Heart left ventricle (tissue), 16 donors: ENCODE measurements at regions not wholly inside any gene's neighbourhood (a gene's known extent, or its start where the extent isn't known, plus 50 kb on each side); places are given as distances from the start of the nearest gene placed in this dataset.

Experiments
- ATAC-seq, 4 donors: fragments of 200-7000 bp; cut with Tn5 transposase; one replicate each; pipeline ENCODE4 v1.9.1; 2020 to 2022; ENCODE audit warnings: moderate library complexity in 4 of 4, mild to moderate bottlenecking in 3 of 4, moderate number of reproducible peaks in 1 of 4
- DNase-seq, 5 donors: peaks; one replicate each; pipeline ENCODE4 v3.0.0-alpha.2; 2020
- H3K27ac ChIP-seq, 12 donors: fragments of 200-600 bp; sonication (generic) in 4 of 12; one replicate each; pipeline versions ENCODE4 v1.5.0 to v1.8.0; 2016 to 2022; ENCODE audit warnings: mild to moderate bottlenecking in 2 of 12
- H3K27me3 ChIP-seq, 9 donors: fragments of 200-600 bp; sonication (generic) in 2 of 9; one replicate each; pipeline versions ENCODE4 v1.5.1 to v1.8.0; 2016 to 2022; ENCODE audit warnings: mild to moderate bottlenecking in 3 of 9
- H3K36me3 ChIP-seq, 9 donors: fragments of 200-600 bp; sonication (generic) in 2 of 9; one replicate each; pipeline versions ENCODE4 v1.5.0 to v1.8.0; 2018 to 2022; ENCODE audit warnings: mild to moderate bottlenecking in 2 of 9
- H3K4me1 ChIP-seq, 12 donors: fragments of 200-600 bp; sonication (generic) in 4 of 12; one replicate each; pipeline versions ENCODE4 v1.5.0 to v1.8.0; 2016 to 2022; ENCODE audit warnings: mild to moderate bottlenecking in 3 of 12
- H3K4me3 ChIP-seq, 12 donors: fragments of 200-600 bp; sonication (generic) in 4 of 12; one replicate each; pipeline versions ENCODE4 v1.5.0 to v1.8.0; 2017 to 2022; ENCODE audit warnings: mild to moderate bottlenecking in 9 of 12, moderate library complexity in 4 of 12
- H3K9me3 ChIP-seq, 12 donors: fragments of 200-600 bp; sonication (generic) in 4 of 12; one replicate each; pipeline versions ENCODE4 v1.5.0 to v1.8.0; 2016 to 2022; ENCODE audit warnings: mild to moderate bottlenecking in 1 of 12
- POLR2A ChIP-seq, 2 donors: fragments of 450-650 bp; IDR thresholded peaks; one replicate each; pipeline ENCODE4 v1.6.1; 2017; ENCODE audit warnings: antibody characterized with exemption in 2 of 2, mild to moderate bottlenecking in 2 of 2, moderate library complexity in 2 of 2
- WGBS, 4 donors: extraction: QIAGEN DNeasy Blood & Tissue Kit in 2 of 4; methylation state at CpG; one replicate each; pipeline versions ENCODE4 v1.1.5 to v1.1.7; 2013 to 2018; 5-methylcytosine and 5-hydroxymethylcytosine counted together
- intact Hi-C, 10 donors: fragments of 100-400 bp; cut with DNase I; formaldehyde crosslinking; loops; one replicate each; pipeline versions ENCODE4 v1.11.1 to v1.14.2; 2022
- TF ChIP-seq, protein P1 (sequence below), 12 donors: fragments of 200-600 bp; sonication (generic) in 4 of 12; IDR thresholded peaks; one replicate each; pipeline versions ENCODE4 v1.5.0 to v1.8.0; 2018 to 2022; ENCODE audit warnings: antibody characterized with exemption in 12 of 12, mild to moderate bottlenecking in 5 of 12
- donor health status: ischemic (EF 13 %, LVEDD 7.1; RV severe dilation, severe dysfunction).
- donor health status: healthy with polysubstance abuse.
- donor health status: DM: no; HTN: yes; CAD: no.
- donor health status: DM: no; HTN: no; CAD: no.
- donor health status: ischemic (EF 25% LVEDD 6.9; RV normal size, moderate dysfunction).
- donor health status: ischemic (EF 25% LVEDD 5.7; RV mildly dilated, moderate dysfunction).
- donor health status: healthy.
- donor health status: DM: yes; HTN: yes; CAD: no.
- donor health status: ischemic (EF 35%, LVEDD 5.7; RV mildly dilated, moderate dysfunction).
- donor health status: nonischemic (EF 11% LVEDD 7.7; RV severe dilation, severe dysfunction).
- donor health status: DM: yes; HTN: yes; CAD: no.
- donor health status: PGD.
- donor health status: ischemic (EF 29% LVEDD 5.4; RV normal size, mild dysfunction).
- donor health status: nonischemic (EF 23%, LVEDD 6.1; RV moderate dilation, normal function).

DNA sequence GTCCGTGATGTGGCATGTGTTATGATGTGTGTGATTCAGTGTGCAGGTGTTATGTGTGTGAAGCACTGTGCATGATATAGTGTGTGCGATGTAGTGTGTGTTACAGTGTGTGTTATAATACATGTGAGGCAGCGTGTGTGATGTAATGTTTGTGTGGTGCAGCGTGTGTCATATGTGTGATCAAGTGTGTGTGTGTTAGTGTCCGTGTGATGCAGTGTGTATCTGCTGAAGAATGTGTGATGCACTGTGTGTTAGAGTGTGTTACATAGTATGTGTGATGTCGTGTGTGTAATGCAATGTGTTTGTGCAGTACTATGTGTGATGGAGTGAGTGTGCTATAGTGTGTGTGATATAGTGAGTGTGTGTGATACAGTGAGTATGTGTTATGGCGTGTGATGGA, 182.8 kb upstream of the SOX11 start:
- Histone ChIP-seq H3K4me1 (no peaks in the 10 kb centered on the region), H3K36me3 (no peaks in the 10 kb centered on the region), H3K9me3 (no peaks in the 10 kb centered on the region), H3K4me3 (no peak overlapping the region), H3K27ac (no peak overlapping the region), H3K27me3 (no peaks in the 10 kb centered on the region)
- intact Hi-C loops: no loop called here
- ATAC-seq (peak in 1 of 4 donors; percentile 20), DNase-seq (no peak)
- TF ChIP-seq, protein P1, sequence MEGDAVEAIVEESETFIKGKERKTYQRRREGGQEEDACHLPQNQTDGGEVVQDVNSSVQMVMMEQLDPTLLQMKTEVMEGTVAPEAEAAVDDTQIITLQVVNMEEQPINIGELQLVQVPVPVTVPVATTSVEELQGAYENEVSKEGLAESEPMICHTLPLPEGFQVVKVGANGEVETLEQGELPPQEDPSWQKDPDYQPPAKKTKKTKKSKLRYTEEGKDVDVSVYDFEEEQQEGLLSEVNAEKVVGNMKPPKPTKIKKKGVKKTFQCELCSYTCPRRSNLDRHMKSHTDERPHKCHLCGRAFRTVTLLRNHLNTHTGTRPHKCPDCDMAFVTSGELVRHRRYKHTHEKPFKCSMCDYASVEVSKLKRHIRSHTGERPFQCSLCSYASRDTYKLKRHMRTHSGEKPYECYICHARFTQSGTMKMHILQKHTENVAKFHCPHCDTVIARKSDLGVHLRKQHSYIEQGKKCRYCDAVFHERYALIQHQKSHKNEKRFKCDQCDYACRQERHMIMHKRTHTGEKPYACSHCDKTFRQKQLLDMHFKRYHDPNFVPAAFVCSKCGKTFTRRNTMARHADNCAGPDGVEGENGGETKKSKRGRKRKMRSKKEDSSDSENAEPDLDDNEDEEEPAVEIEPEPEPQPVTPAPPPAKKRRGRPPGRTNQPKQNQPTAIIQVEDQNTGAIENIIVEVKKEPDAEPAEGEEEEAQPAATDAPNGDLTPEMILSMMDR (IDR thresholded peaks at IDR 0.05): no peak
- TF ChIP-seq POLR2A (IDR thresholded peaks at IDR 0.05): no peak
- WGBS, 4 donors: 96 to 97% (median 97%) methylated on average over 7 of the region's 7 CpGs

DNA sequence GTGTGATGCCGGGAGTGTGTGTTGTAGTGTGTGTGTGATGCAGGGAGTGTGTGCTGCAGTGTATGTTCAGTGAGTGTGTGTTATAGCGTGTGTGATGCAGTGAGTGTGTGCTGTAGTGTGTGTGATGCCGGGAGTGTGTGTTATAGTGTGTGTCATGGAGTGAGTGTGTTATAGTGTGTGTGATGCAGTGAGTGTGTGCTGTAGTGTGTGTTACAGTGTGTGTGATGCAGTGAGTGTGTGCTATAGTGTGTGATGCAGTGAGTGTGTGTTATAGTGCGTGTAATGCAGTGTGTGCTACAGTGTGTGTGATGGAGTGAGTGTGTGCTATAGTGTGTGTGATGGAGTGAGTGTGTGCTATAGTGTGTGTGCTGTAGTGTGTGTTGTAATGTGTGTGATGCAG, 182.1 kb upstream of the SOX11 start:
- no peak overlapping the region for H3K4me3 ChIP-seq
- H3K4me1 ChIP-seq: no peaks in the 10 kb centered on the region
- intact Hi-C loops: loop anchor here in 1 of 10 donors (10.0 kb wide), 2 partner anchors 115 to 185 kb away; partner anchors contain the start of gene SOX11
- H3K27ac ChIP-seq: no peak overlapping the region
- no peaks in the 10 kb centered on the region for H3K36me3 ChIP-seq
- 94 to 98% (median 95%) methylated on average over 4 of the region's 4 CpGs for WGBS, 4 donors
- no peak for DNase-seq
- peak in 1 of 4 donors; percentile 33 for ATAC-seq
- H3K27me3 ChIP-seq: no peaks in the 10 kb centered on the region
- no peaks in the 10 kb centered on the region for H3K9me3 ChIP-seq
- no peak for TF ChIP-seq POLR2A (IDR thresholded peaks at IDR 0.05)
- TF ChIP-seq, protein P1 (IDR thresholded peaks at IDR 0.05): no peak

DNA sequence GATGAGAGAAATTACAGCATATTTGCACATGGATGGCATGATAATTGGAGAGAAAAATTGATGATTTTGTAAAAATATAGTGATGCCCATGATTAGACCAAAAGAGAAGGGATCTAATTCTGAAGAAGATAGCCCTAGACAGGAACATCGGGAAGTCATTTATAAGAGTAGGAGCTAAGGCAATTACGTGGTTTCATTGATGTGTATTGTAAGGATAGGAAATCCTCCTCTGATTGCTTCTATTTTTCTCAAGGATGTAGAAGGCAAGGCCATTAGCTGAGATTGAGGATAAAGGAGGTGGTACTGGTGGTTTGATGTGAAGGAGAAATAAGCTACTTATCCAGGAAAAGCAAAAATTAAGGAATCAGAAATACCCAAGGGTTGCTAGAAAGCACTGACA, 176.5 kb upstream of the SOX11 start:
- Histone ChIP-seq H3K36me3 (no peaks in the 10 kb centered on the region), H3K9me3 (no peaks in the 10 kb centered on the region), H3K27me3 (no peaks in the 10 kb centered on the region), H3K4me1 (peaks cover 0 to 10% (median 6%) of the 10 kb centered on the region in 12 donors), H3K4me3 (no peak overlapping the region), H3K27ac (no peak overlapping the region)
- 80 to 88% (median 85%) methylated on average over 2 of the region's 2 CpGs for WGBS, 4 donors
- no peak for ATAC-seq
- TF ChIP-seq, protein P1 (IDR thresholded peaks at IDR 0.05): no peak
- no peak for TF ChIP-seq POLR2A (IDR thresholded peaks at IDR 0.05)
- no peak for DNase-seq
- intact Hi-C loops: loop anchor here in 1 of 10 donors (10.0 kb wide), 2 partner anchors 121 to 179 kb away; partner anchors contain the start of gene SOX11

DNA sequence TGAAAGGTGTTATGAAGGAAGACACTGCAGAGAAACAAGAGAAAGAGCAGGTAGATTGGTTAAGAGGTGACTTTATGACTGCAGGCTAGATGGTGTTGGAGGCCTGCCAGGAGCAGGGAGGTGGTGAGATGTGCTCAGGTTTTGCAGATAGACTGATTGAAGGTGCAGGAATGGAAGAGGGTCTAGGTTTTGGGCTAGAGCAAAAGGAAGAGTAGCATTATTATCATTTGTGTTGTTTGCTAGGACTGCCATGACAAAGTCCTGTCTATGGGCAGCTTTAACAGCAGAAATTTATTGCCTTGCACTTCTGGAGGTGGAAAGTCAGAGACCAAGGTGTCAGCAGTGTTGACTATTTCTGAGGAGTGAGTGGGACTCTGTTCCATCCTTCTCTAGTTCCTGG, 172.9 kb upstream of the SOX11 start:
- no peaks in the 10 kb centered on the region for H3K36me3 ChIP-seq
- no peak overlapping the region for H3K27ac ChIP-seq
- H3K4me3 ChIP-seq: no peak overlapping the region
- H3K27me3 ChIP-seq: no peaks in the 10 kb centered on the region
- intact Hi-C loops: loop anchor here in 1 of 10 donors (10.0 kb wide), 2 partner anchors 124 to 176 kb away; partner anchors contain the start of gene SOX11
- no peaks in the 10 kb centered on the region for H3K9me3 ChIP-seq
- no peak for TF ChIP-seq POLR2A (IDR thresholded peaks at IDR 0.05)
- TF ChIP-seq, protein P1 (IDR thresholded peaks at IDR 0.05): no peak
- no peak for DNase-seq
- H3K4me1 ChIP-seq: peaks cover 0 to 20% (median 6%) of the 10 kb centered on the region in 12 donors
- ATAC-seq: no peak
